K562 (cell line): ENCODE measurements at regions not wholly inside any gene's neighbourhood (a gene's known extent, or its start where the extent isn't known, plus 50 kb on each side); places are given as distances from the start of the nearest gene placed in this dataset.

ENCODE experiments used
- ATAC-seq: fragments of 200-7000 bp; cut with Tn5 transposase; 3 replicates; pipeline ENCODE4 v1.9.1; 2020; ENCODE audit warnings: moderate library complexity
- BruUV-seq: library from RNA; stranded (reverse); fragments of 400-500 nt; replicated peaks from 2 replicates; lab custom pipeline; 2021; lab: Mats Ljungman, UMichigan
- CTCF ChIA-PET: fragments of 300-600 bp; formaldehyde crosslinking; extraction: SDS; loops from one replicate; lab custom pipeline; 2021; ENCODE audit warnings: low intra/inter-chr PET ratio; lab: Yijun Ruan, JAX
- POLR2A ChIA-PET: fragments of 300-600, 350-650 bp; sonication (Branson Sonifier 250); formaldehyde crosslinking; extraction: SDS; loops from one replicate; lab custom pipeline; 2021; ENCODE audit warnings: antibody characterized with exemption, inconsistent platforms; lab: Yijun Ruan, JAX
- DNase-seq, 4 experiments: peaks; one replicate each; pipeline versions ENCODE4 v3.0.0 to v3.0.0-alpha.2; 2011 to 2018; ENCODE audit warnings: low spot score in 3 of 4, mixed read lengths in 3 of 4; ENCODE audit errors: extremely low read depth in 1 of 4
- FAIRE-seq: peaks from 2 replicates; lab custom pipeline; 2011; peaks lifted over from hg19 to GRCh38; lab: Jason Lieb, UNC
- H2AFZ ChIP-seq: 2 replicates; pipeline ENCODE4 v1.6.0; 2011; ENCODE audit warnings: low read depth, low read length, control low read depth, inconsistent platforms
- H3K27ac ChIP-seq: fragments of 200-600 bp; 3 replicates; pipeline ENCODE4 v1.8.0; 2011; ENCODE audit warnings: low read depth, mild to moderate bottlenecking, control low read depth, inconsistent platforms, low read length, moderate library complexity, mixed read lengths; ENCODE audit errors: extremely low read depth
- H3K27me3 ChIP-seq, 2 experiments: fragments of 300-600 bp in 1 of 2; 2 replicates in 1 of 2; 3 replicates in 1 of 2; pipeline versions ENCODE4 v1.6.0 to v1.8.0; 2011; ENCODE audit warnings: inconsistent platforms in 2 of 2, low read length in 2 of 2, mild to moderate bottlenecking in 1 of 2, mixed read lengths in 1 of 2, moderate library complexity in 1 of 2; ENCODE audit not compliant: control insufficient read depth in 2 of 2, insufficient read depth in 2 of 2
- H3K36me3 ChIP-seq: fragments of 300-600 bp; 3 replicates; pipeline ENCODE4 v1.8.0; 2011; ENCODE audit warnings: mild to moderate bottlenecking, low read length, inconsistent platforms; ENCODE audit not compliant: control insufficient read depth, insufficient read depth
- H3K4me1 ChIP-seq, 2 experiments: fragments of 200-600 bp in 1 of 2; replicated peaks in 1 of 2; 2 replicates in 1 of 2; 3 replicates in 1 of 2; pipeline versions ENCODE4 v1.5.1 to v1.8.0; 2011; ENCODE audit warnings: inconsistent platforms in 2 of 2, low read length in 2 of 2, mild to moderate bottlenecking in 1 of 2, mixed read lengths in 1 of 2, moderate library complexity in 1 of 2; ENCODE audit not compliant: control insufficient read depth in 2 of 2, insufficient read depth in 2 of 2
- H3K4me2 ChIP-seq: 2 replicates; pipeline ENCODE4 v1.6.1; 2011; ENCODE audit warnings: low read length, control low read depth, inconsistent platforms, mixed read lengths; ENCODE audit not compliant: insufficient read depth
- H3K4me3 ChIP-seq: fragments of 200-600 bp; sonication (generic), shearing (Covaris generic); 2 replicates; pipeline ENCODE4 v1.5.1; 2016; ENCODE audit warnings: control low read depth, inconsistent platforms
- H3K79me2 ChIP-seq: fragments of 200-600 bp; 3 replicates; pipeline ENCODE4 v1.8.0; 2011; ENCODE audit warnings: low read length, inconsistent platforms; ENCODE audit not compliant: control insufficient read depth, insufficient read depth
- H3K9ac ChIP-seq, 2 experiments: 2 replicates each; pipeline versions ENCODE4 v1.6.0 to v1.6.1; 2011; ENCODE audit warnings: low read depth in 2 of 2, low read length in 2 of 2, control low read depth in 1 of 2, inconsistent platforms in 1 of 2, mild to moderate bottlenecking in 1 of 2, mixed read lengths in 1 of 2; ENCODE audit not compliant: insufficient read depth in 1 of 2
- H3K9me1 ChIP-seq: one replicate; pipeline ENCODE4 v1.6.0; 2011; ENCODE audit warnings: inconsistent platforms, mild to moderate bottlenecking, low read length, moderate library complexity; ENCODE audit not compliant: control insufficient read depth, insufficient read depth
- H3K9me3 ChIP-seq: replicated peaks from 2 replicates; pipeline ENCODE4 v1.5.1; 2011; ENCODE audit warnings: low read depth, low read length, inconsistent platforms; ENCODE audit not compliant: control insufficient read depth, insufficient read depth
- H4K20me1 ChIP-seq: replicated peaks from 2 replicates; pipeline ENCODE4 v1.6.1; 2011; ENCODE audit warnings: low read length, inconsistent platforms, mixed read lengths; ENCODE audit not compliant: control insufficient read depth, insufficient read depth
- ARID1B ChIP-seq: fragments of 450-650 bp; IDR thresholded peaks from 2 replicates; pipeline ENCODE4 v1.6.1; 2016; ENCODE audit warnings: antibody characterized with exemption, mild to moderate bottlenecking, inconsistent platforms
- RAD51 ChIP-seq: fragments of 450-650 bp; IDR thresholded peaks from 2 replicates; pipeline ENCODE4 v1.7.1; 2016; ENCODE audit warnings: low read depth, mild to moderate bottlenecking, borderline replicate concordance
- RFX1 ChIP-seq: fragments of 450-650 bp; IDR thresholded peaks from 2 replicates; pipeline ENCODE4 v1.6.1; 2016; ENCODE audit warnings: mild to moderate bottlenecking, moderate library complexity
- ZNF23 ChIP-seq: fragments of 250-450 bp; sonication (Bioruptor Pico); IDR thresholded peaks from 2 replicates; pipeline ENCODE4 v1.4.0; 2020; ENCODE audit warnings: mild to moderate bottlenecking
- WGBS: fragments of 100-300 bp; shearing (Covaris generic); methylation state at CpG from one replicate; pipeline ENCODE4 v1.1.6; 2016; ENCODE audit warnings: low coverage, mixed read lengths; ENCODE audit not compliant: insufficient coverage; ENCODE audit errors: missing lambda C conversion rate; 5-methylcytosine and 5-hydroxymethylcytosine counted together
- in situ Hi-C: fragments of 300-500 bp; cut with MboI; formaldehyde crosslinking; loops from 4 replicates; pipeline ENCODE4 v1.15.0; 2018; ENCODE audit warnings: inconsistent platforms, mixed read lengths
- intact Hi-C: fragments of 100-400 bp; cut with micrococcal nuclease; formaldehyde crosslinking; loops from 2 replicates; pipeline ENCODE4 v1.14.2; 2022
- TF ChIP-seq, protein P1 (sequence below): fragments of 450-650 bp; IDR thresholded peaks from 2 replicates; pipeline ENCODE4 v1.6.1; 2016; ENCODE audit warnings: low read depth, mild to moderate bottlenecking, moderate library complexity

DNA sequence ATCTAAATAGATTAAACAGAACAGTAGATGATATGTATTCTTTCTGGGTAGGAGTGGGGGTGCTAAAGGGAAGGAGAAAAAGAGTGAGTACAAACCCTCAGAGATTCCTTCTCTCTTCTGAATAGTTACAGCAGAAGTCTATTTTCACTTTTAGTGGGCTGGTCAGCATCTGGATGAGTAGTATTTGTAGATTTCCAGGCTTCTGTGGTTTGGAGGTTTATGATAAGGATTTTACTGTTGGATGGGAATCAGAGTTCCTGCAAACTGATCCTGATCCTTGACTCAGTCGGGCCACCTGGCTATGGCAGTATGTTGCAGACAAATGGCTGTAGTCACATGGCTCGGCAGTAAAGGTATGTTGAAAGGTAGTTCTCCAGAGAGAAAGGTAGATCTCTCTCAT lies 84.3 kb upstream of the IFNGR1 start:
- Histone ChIP-seq H3K9me3 (no peaks in the 10 kb centered on the region), H3K27ac (no peak overlapping the region), H3K4me3 (no peak overlapping the region), H3K27me3 (peaks cover 0 to 3% of the 10 kb centered on the region in 2 experiments), H3K79me2 (no peaks in the 10 kb centered on the region), H3K9me1 (no peaks in the 10 kb centered on the region), H3K4me1 (no peaks in the 10 kb centered on the region), H2AFZ (no peak overlapping the region), H3K4me2 (no peak overlapping the region), H3K36me3 (no peaks in the 10 kb centered on the region), H3K9ac (no peak overlapping the region), H4K20me1 (no peaks in the 10 kb centered on the region)
- no peak for FAIRE-seq
- BruUV-seq, result no TSS peak
- intact Hi-C loops (no loop called here), in situ Hi-C loops (no loop called here)
- TF ChIP-seq RAD51, result no peak
- no peak for TF ChIP-seq ZNF23
- TF ChIP-seq, protein P1, sequence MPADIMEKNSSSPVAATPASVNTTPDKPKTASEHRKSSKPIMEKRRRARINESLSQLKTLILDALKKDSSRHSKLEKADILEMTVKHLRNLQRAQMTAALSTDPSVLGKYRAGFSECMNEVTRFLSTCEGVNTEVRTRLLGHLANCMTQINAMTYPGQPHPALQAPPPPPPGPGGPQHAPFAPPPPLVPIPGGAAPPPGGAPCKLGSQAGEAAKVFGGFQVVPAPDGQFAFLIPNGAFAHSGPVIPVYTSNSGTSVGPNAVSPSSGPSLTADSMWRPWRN, result no peak
- no peak for TF ChIP-seq RFX1
- ATAC-seq, result no peak
- ChIA-PET POLR2A (no interaction called here), CTCF (no interaction called here)
- 4% methylated on average over 2 of the region's 2 CpGs for WGBS
- DNase-seq, result no peak

DNA sequence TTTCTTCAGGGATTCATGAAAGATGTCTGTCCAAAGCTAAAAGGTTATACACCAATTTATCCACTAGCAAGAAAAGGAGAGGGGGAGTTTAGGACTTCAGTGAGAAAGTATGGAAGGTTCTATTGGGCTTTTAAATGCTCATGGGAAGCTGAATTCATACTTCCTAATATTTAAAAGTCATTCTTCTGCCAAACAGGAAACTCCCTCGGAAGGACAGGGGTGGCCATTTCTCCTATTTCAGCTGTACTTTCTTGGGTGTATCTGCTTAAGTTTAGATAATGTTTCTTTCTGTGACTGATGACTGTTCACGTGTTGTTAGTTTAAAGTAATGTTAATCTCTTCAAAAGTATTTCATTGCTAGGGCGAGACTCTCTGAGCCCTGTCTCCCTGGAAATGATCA lies 80.5 kb upstream of the IFNGR1 start:
- no peak for TF ChIP-seq ARID1B
- Histone ChIP-seq H3K9ac (no peak overlapping the region), H3K27me3 (peaks cover 11 to 14% of the 10 kb centered on the region in 2 experiments), H3K36me3 (no peaks in the 10 kb centered on the region), H3K4me3 (no peak overlapping the region), H4K20me1 (no peaks in the 10 kb centered on the region), H3K4me2 (no peak overlapping the region), H3K27ac (no peak overlapping the region), H3K9me3 (no peaks in the 10 kb centered on the region), H3K9me1 (no peaks in the 10 kb centered on the region), H3K4me1 (no peaks in the 10 kb centered on the region), H3K79me2 (no peaks in the 10 kb centered on the region), H2AFZ (no peak overlapping the region)
- no TSS peak for BruUV-seq
- intact Hi-C loops, result no loop called here
- WGBS, result 1% methylated on average over 3 of the region's 3 CpGs
- ATAC-seq (no peak), DNase-seq (no peak), FAIRE-seq (no peak)
- POLR2A ChIA-PET, result interaction anchor here (1.0 kb wide), 1 partner anchor 10 kb away, joined by 4 read pairs; no protein-coding TSS in a partner anchor
- in situ Hi-C loops, result no loop called here
- CTCF ChIA-PET, result no interaction called here
